Heart left ventricle (tissue), 16 donors: ENCODE measurements at regions not wholly inside any gene's neighbourhood (a gene's known extent, or its start where the extent isn't known, plus 50 kb on each side); places are given as distances from the start of the nearest gene placed in this dataset.
"Not testable (repeated sequence)": the region's sequence is repeated elsewhere in the genome, so short reads cannot be mapped to it uniquely, and the experiment has no call there.

Experiments
- ATAC-seq, 4 donors: fragments of 200-7000 bp; cut with Tn5 transposase; one replicate each; pipeline ENCODE4 v1.9.1; 2020 to 2022; ENCODE audit warnings: moderate library complexity in 4 of 4, mild to moderate bottlenecking in 3 of 4, moderate number of reproducible peaks in 1 of 4
- DNase-seq, 5 donors: peaks; one replicate each; pipeline ENCODE4 v3.0.0-alpha.2; 2020
- H3K27ac ChIP-seq, 12 donors: fragments of 200-600 bp; sonication (generic) in 4 of 12; one replicate each; pipeline versions ENCODE4 v1.5.0 to v1.8.0; 2016 to 2022; ENCODE audit warnings: mild to moderate bottlenecking in 2 of 12
- H3K27me3 ChIP-seq, 9 donors: fragments of 200-600 bp; sonication (generic) in 2 of 9; one replicate each; pipeline versions ENCODE4 v1.5.1 to v1.8.0; 2016 to 2022; ENCODE audit warnings: mild to moderate bottlenecking in 3 of 9
- H3K36me3 ChIP-seq, 9 donors: fragments of 200-600 bp; sonication (generic) in 2 of 9; one replicate each; pipeline versions ENCODE4 v1.5.0 to v1.8.0; 2018 to 2022; ENCODE audit warnings: mild to moderate bottlenecking in 2 of 9
- H3K4me1 ChIP-seq, 12 donors: fragments of 200-600 bp; sonication (generic) in 4 of 12; one replicate each; pipeline versions ENCODE4 v1.5.0 to v1.8.0; 2016 to 2022; ENCODE audit warnings: mild to moderate bottlenecking in 3 of 12
- H3K4me3 ChIP-seq, 12 donors: fragments of 200-600 bp; sonication (generic) in 4 of 12; one replicate each; pipeline versions ENCODE4 v1.5.0 to v1.8.0; 2017 to 2022; ENCODE audit warnings: mild to moderate bottlenecking in 9 of 12, moderate library complexity in 4 of 12
- H3K9me3 ChIP-seq, 12 donors: fragments of 200-600 bp; sonication (generic) in 4 of 12; one replicate each; pipeline versions ENCODE4 v1.5.0 to v1.8.0; 2016 to 2022; ENCODE audit warnings: mild to moderate bottlenecking in 1 of 12
- WGBS, 4 donors: extraction: QIAGEN DNeasy Blood & Tissue Kit in 2 of 4; methylation state at CpG; one replicate each; pipeline versions ENCODE4 v1.1.5 to v1.1.7; 2013 to 2018; 5-methylcytosine and 5-hydroxymethylcytosine counted together
- intact Hi-C, 10 donors: fragments of 100-400 bp; cut with DNase I; formaldehyde crosslinking; loops; one replicate each; pipeline versions ENCODE4 v1.11.1 to v1.14.2; 2022
- donor health status: ischemic (EF 13 %, LVEDD 7.1; RV severe dilation, severe dysfunction).
- donor health status: healthy with polysubstance abuse.
- donor health status: DM: no; HTN: yes; CAD: no.
- donor health status: DM: no; HTN: no; CAD: no.
- donor health status: ischemic (EF 25% LVEDD 6.9; RV normal size, moderate dysfunction).
- donor health status: ischemic (EF 25% LVEDD 5.7; RV mildly dilated, moderate dysfunction).
- donor health status: healthy.
- donor health status: DM: yes; HTN: yes; CAD: no.
- donor health status: ischemic (EF 35%, LVEDD 5.7; RV mildly dilated, moderate dysfunction).
- donor health status: nonischemic (EF 11% LVEDD 7.7; RV severe dilation, severe dysfunction).
- donor health status: DM: yes; HTN: yes; CAD: no.
- donor health status: PGD.
- donor health status: ischemic (EF 29% LVEDD 5.4; RV normal size, mild dysfunction).
- donor health status: nonischemic (EF 23%, LVEDD 6.1; RV moderate dilation, normal function).

DNA sequence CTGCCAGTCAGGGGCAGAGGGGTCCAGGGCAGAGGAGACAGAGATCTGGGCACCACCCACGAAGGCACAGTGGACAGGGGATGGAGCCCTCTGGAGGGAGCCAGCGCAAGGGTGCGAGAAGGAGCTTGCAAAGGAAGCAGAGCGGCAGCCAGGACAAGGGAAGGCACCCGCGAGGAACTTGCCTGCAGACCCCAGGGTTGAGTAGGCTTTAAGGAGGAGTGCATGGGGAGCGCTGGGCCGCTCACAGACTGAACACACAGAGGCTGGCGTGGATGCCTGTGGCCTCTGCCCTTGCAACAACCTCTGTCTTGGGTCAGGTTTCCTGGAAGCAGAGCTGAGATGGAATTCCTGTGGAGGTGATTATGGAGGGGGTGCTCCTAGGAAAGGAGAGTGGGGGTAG, 374.4 kb downstream of the CNTNAP3B start:
- H3K27me3 ChIP-seq, intact Hi-C loops, ATAC-seq, H3K9me3 ChIP-seq, H3K27ac ChIP-seq, H3K4me3 ChIP-seq, H3K4me1 ChIP-seq, H3K36me3 ChIP-seq: not testable (repeated sequence)
- WGBS, 4 donors, result 74 to 100% (median 85%) methylated on average over 2 to 9 of the region's 9 CpGs
- DNase-seq, result peak in 1 of 5 donors; percentile 9

DNA sequence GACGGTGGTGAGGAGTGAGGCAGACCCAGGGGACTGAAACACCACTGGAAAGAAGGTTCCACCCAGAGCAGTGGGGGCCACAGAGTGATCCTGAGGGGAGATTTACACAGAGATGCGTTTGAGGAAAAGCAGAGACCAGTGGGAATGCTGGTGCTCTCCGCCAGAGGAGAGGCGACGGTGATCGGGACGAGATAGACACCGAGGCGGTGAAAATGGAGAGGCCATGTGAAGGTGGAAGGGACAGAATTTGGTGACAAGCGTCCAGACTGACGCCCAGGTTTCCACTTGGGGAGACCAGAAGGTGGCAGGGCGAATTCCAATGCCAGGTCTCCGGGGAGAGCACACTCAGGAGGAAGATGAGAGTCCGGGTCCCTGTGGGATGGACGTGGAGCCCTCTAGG, 374.8 kb downstream of the CNTNAP3B start:
- H3K27ac ChIP-seq, intact Hi-C loops, H3K36me3 ChIP-seq, H3K27me3 ChIP-seq, H3K4me3 ChIP-seq, H3K4me1 ChIP-seq, H3K9me3 ChIP-seq, ATAC-seq: not testable (repeated sequence)
- WGBS, 4 donors, result 82 to 92% (median 84%) methylated on average over 12 to 15 of the region's 15 CpGs
- DNase-seq, result peak in 1 of 5 donors; percentile 6

GRCh38 chr9:41741897-41742296, 387.3 kb downstream of the CNTNAP3B start:
- H3K36me3 ChIP-seq, H3K4me1 ChIP-seq, H3K27ac ChIP-seq, H3K4me3 ChIP-seq, H3K27me3 ChIP-seq, ATAC-seq, intact Hi-C loops, H3K9me3 ChIP-seq: not testable (repeated sequence)
- 77 to 92% (median 88%) methylated on average over 7 to 10 of the region's 16 CpGs; no CpG with 5 or more reads in 1 of the 4 donors for WGBS, 4 donors
- DNase-seq, result peak in 1 of 5 donors; percentile 18

DNA sequence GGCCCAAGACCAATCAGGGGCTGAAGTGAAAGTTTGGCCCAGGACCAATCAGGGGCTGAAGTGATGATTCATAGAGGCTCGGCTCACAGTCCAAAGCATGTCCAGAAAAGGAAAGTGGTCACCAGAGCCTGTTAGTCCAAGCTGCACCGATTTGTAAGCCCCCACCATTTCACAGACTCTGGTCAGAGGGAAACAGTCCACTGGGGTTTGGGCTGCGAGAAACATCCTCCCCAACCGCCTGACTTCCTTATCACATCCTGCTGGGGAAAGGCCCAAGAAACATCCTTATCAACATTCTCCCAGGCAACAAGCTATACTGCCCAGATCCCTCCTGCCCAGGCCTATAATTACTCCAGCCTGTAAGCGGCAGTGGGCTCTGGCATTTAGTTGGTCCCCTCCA, 388.1 kb downstream of the CNTNAP3B start:
- peak; percentile 36 to 68 (median 55) for DNase-seq
- intact Hi-C loops, H3K9me3 ChIP-seq, H3K4me1 ChIP-seq, H3K27me3 ChIP-seq, H3K36me3 ChIP-seq, ATAC-seq: not testable (repeated sequence)
- peak overlapping the region in 1 of 12 donors; percentile 29 for H3K4me3 ChIP-seq
- peak overlapping the region in 7 of 12 donors; percentile 39 to 70 (median 46) for H3K27ac ChIP-seq
- WGBS, 4 donors, result 0 to 4% (median 3%) methylated on average over 3 of the region's 5 CpGs

GRCh38 chr9:41738681-41739080, 390.5 kb downstream of the CNTNAP3B start:
- H3K27me3 ChIP-seq, ATAC-seq, H3K4me3 ChIP-seq, H3K4me1 ChIP-seq, H3K36me3 ChIP-seq, H3K9me3 ChIP-seq, intact Hi-C loops, DNase-seq, H3K27ac ChIP-seq: not testable (repeated sequence)
- 91 to 98% (median 97%) methylated on average over 5 of the region's 5 CpGs for WGBS, 4 donors

GRCh38 chr9:41699190-41699589, 430.0 kb downstream of the CNTNAP3B start:
- H3K36me3 ChIP-seq, ATAC-seq, H3K4me1 ChIP-seq, H3K9me3 ChIP-seq, H3K27ac ChIP-seq, intact Hi-C loops, H3K27me3 ChIP-seq, H3K4me3 ChIP-seq: not testable (repeated sequence)
- WGBS, 4 donors, result 88 to 98% (median 95%) methylated on average over 9 to 11 of the region's 13 CpGs
- peak in 1 of 5 donors; percentile 44 for DNase-seq

DNA sequence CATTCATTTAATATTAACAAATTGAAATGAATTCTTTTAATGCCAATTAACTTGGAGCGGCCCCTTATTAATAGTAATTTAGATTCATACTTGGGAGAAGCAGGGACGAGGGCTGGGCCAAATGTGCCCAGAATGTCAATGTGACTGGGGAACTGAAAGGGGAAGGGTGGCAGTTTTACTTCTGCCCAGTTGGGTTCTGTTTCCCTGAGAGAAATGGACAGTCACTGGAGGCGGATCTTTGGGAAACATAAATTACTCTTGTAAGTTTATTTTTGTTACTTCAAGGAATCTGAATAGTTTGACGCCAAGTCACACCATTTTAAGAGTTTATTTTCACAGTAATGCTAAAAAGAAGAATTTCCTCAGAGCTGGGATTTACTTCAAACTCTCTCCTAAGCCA, 432.1 kb downstream of the CNTNAP3B start:
- 71 to 79% (median 73%) methylated on average over 3 to 4 of the region's 4 CpGs for WGBS, 4 donors
- peak overlapping the region in 1 of 12 donors; percentile 76 for H3K27ac ChIP-seq
- DNase-seq, H3K9me3 ChIP-seq, H3K4me3 ChIP-seq, intact Hi-C loops, H3K36me3 ChIP-seq, H3K27me3 ChIP-seq, H3K4me1 ChIP-seq, ATAC-seq: not testable (repeated sequence)

- H3K27ac ChIP-seq, H3K9me3 ChIP-seq, intact Hi-C loops, H3K36me3 ChIP-seq, H3K4me1 ChIP-seq, ATAC-seq, H3K27me3 ChIP-seq, H3K4me3 ChIP-seq, DNase-seq: not testable (repeated sequence)
- WGBS, 4 donors, result 0 to 4% methylated on average over 7 to 18 of the region's 23 CpGs; no CpG with 5 or more reads in 2 of the 4 donors
Observed at GRCh38 chr9:41679312-41679711, 449.9 kb downstream of the CNTNAP3B start.

DNA sequence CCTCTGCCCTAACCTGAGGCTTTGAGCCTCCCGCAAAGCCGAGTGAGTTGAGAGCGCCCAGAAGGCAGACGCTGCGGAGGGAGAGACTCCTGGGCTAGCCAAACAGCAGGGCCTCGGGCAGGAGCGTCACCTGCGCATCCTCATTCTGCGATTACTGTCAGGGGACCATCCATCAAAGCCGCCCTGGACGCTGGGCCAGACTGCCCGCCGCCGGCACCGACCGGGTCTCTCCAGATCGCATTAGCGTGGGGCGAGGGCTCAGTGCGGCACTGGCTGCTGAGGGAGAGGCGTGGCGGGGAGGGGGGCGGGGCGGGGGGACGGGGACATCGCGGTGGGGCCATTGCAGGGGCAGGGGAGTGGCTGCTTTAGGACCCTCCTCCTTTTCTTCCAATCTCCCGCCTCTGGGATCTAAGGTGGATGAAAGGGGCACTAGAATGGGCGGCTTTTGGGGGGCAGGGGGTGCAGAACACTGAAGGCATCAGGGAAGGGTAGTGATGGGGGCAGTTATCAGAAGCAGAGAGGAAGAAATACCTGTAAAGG, 465.7 kb downstream of the CNTNAP3B start:
- DNase-seq, intact Hi-C loops, H3K27me3 ChIP-seq, H3K4me3 ChIP-seq, H3K4me1 ChIP-seq, ATAC-seq, H3K36me3 ChIP-seq, H3K9me3 ChIP-seq, H3K27ac ChIP-seq: not testable (repeated sequence)
- WGBS, 4 donors, result 6 to 28% (median 15%) methylated on average over 5 to 18 of the region's 29 CpGs; no CpG with 5 or more reads in 1 of the 4 donors

DNA sequence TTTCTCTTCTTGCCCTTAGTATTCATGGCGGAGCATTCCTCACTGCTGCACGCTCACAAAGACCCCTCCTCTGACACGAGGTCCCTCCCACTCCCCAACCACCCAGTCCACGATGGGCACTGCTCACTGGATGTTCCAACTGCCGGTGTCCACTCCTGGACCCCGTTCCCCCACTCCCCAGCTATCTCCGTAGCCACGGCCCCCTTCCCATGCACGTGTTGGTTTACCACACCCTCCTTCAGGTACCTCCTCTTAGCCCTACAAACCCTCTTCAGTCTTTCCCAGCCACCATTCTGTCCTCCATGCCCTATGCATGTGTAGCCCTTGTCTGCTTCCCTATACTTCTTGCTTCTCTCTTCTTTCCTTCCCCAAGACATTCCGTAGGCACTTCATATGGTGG, 469.6 kb upstream of the ZNG1F start:
- H3K27ac ChIP-seq, H3K4me3 ChIP-seq, H3K9me3 ChIP-seq, ATAC-seq, intact Hi-C loops, DNase-seq, H3K27me3 ChIP-seq, H3K36me3 ChIP-seq, H3K4me1 ChIP-seq: not testable (repeated sequence)
- WGBS, 4 donors, result 85 to 89% (median 88%) methylated on average over 1 to 5 of the region's 10 CpGs

DNA sequence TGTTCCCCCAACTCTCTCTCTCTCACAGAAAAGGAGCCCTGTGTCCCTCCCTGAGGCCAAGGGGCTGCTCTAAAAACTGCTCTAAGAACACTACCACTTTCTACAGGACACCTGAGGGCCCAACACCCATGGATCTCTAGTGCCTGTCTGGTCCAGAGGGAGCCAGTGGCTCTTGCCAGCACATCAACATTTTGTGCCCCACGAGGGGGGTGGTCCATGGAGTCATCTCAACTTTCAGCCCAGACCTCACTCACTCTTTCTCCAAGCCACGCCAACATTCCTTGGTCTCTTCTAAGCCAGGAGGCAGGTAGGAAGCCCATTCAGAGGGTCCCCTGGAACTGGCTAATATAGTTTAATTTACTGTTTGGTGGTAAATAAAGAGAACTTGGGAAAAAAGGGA, 469.0 kb upstream of the ZNG1F start:
- H3K4me3 ChIP-seq, H3K27ac ChIP-seq, H3K4me1 ChIP-seq, DNase-seq, intact Hi-C loops, H3K36me3 ChIP-seq, ATAC-seq, H3K9me3 ChIP-seq, H3K27me3 ChIP-seq: not testable (repeated sequence)
- 44 to 89% (median 83%) methylated on average over 2 of the region's 2 CpGs for WGBS, 4 donors

- not testable (repeated sequence) for H3K9me3 ChIP-seq
- 88 to 96% (median 94%) methylated on average over 2 of the region's 2 CpGs for WGBS, 4 donors
Observed at GRCh38 chr9:41657141-41657540, 468.0 kb upstream of the ZNG1F start.

More at GRCh38 chr9:41657141-41657540, 468.0 kb upstream of the ZNG1F start:
- H3K27ac ChIP-seq, H3K4me3 ChIP-seq, intact Hi-C loops, DNase-seq, H3K4me1 ChIP-seq, ATAC-seq, H3K36me3 ChIP-seq, H3K27me3 ChIP-seq: not testable (repeated sequence)
